ENCODE measurements at regions not wholly inside any gene's neighbourhood (a gene's known extent, or its start where the extent isn't known, plus 50 kb on each side); places are given as distances from the start of the nearest gene placed in this dataset.

- Mint-ChIP-seq H3K36me3 (ENCODE audit: low read depth) (no peaks in the 10 kb centered on the region), H3K9me3 (ENCODE audit: low read depth) (no peaks in the 10 kb centered on the region), H3K27me3 (ENCODE audit: low read depth) (no peaks in the 10 kb centered on the region), H3K4me3 (ENCODE audit: unreplicated experiment) (no peak overlapping the region), H3K27ac (ENCODE audit: unreplicated experiment) (no peak overlapping the region), H3K4me1 (ENCODE audit: low read depth) (no peaks in the 10 kb centered on the region)
- no peak for DNase-seq (ENCODE audit: low spot score)
- TF ChIP-seq CTCF (IDR thresholded peaks at IDR 0.05), result no peak
Measured at GRCh38 chr13:48902368-48902767, 73.3 kb upstream of the FNDC3A start.

GRCh38 chr13:48904668-48905290, 70.9 kb upstream of the FNDC3A start:
- no peak overlapping the region for H3K27ac Mint-ChIP-seq (ENCODE audit: unreplicated experiment)
- no peak for DNase-seq (ENCODE audit: low spot score)
- H3K4me1 Mint-ChIP-seq (ENCODE audit: low read depth), result peaks cover 11% of the 10 kb centered on the region
- H3K9me3 Mint-ChIP-seq (ENCODE audit: low read depth), result no peaks in the 10 kb centered on the region
- no peak overlapping the region for H3K4me3 Mint-ChIP-seq (ENCODE audit: unreplicated experiment)
- no peaks in the 10 kb centered on the region for H3K36me3 Mint-ChIP-seq (ENCODE audit: low read depth)
- no peaks in the 10 kb centered on the region for H3K27me3 Mint-ChIP-seq (ENCODE audit: low read depth)
- no peak for TF ChIP-seq CTCF (IDR thresholded peaks at IDR 0.05)

GRCh38 chr13:48906200-48906599, 69.5 kb upstream of the FNDC3A start:
- TF ChIP-seq CTCF (IDR thresholded peaks at IDR 0.05), result no peak
- no peaks in the 10 kb centered on the region for H3K27me3 Mint-ChIP-seq (ENCODE audit: low read depth)
- no peaks in the 10 kb centered on the region for H3K9me3 Mint-ChIP-seq (ENCODE audit: low read depth)
- H3K4me1 Mint-ChIP-seq (ENCODE audit: low read depth), result peaks cover 11% of the 10 kb centered on the region
- no peak for DNase-seq (ENCODE audit: low spot score)
- H3K36me3 Mint-ChIP-seq (ENCODE audit: low read depth), result no peaks in the 10 kb centered on the region
- H3K4me3 Mint-ChIP-seq (ENCODE audit: unreplicated experiment), result no peak overlapping the region
- H3K27ac Mint-ChIP-seq (ENCODE audit: unreplicated experiment), result no peak overlapping the region

GRCh38 chr13:48908381-48909055, 67.2 kb upstream of the FNDC3A start:
- H3K27me3 Mint-ChIP-seq (ENCODE audit: low read depth), result no peaks in the 10 kb centered on the region
- no peaks in the 10 kb centered on the region for H3K9me3 Mint-ChIP-seq (ENCODE audit: low read depth)
- H3K4me3 Mint-ChIP-seq (ENCODE audit: unreplicated experiment), result no peak overlapping the region
- peaks cover 11% of the 10 kb centered on the region for H3K4me1 Mint-ChIP-seq (ENCODE audit: low read depth)
- no peak for TF ChIP-seq CTCF (IDR thresholded peaks at IDR 0.05)
- no peak for DNase-seq (ENCODE audit: low spot score)
- no peaks in the 10 kb centered on the region for H3K36me3 Mint-ChIP-seq (ENCODE audit: low read depth)
- H3K27ac Mint-ChIP-seq (ENCODE audit: unreplicated experiment), result no peak overlapping the region

GRCh38 chr13:48909056-48909389, 66.7 kb upstream of the FNDC3A start:
- no peaks in the 10 kb centered on the region for H3K36me3 Mint-ChIP-seq (ENCODE audit: low read depth)
- no peak overlapping the region for H3K4me3 Mint-ChIP-seq (ENCODE audit: unreplicated experiment)

More at GRCh38 chr13:48909056-48909389, 66.7 kb upstream of the FNDC3A start:
- peaks cover 11% of the 10 kb centered on the region for H3K4me1 Mint-ChIP-seq (ENCODE audit: low read depth)
- H3K27me3 Mint-ChIP-seq (ENCODE audit: low read depth), result no peaks in the 10 kb centered on the region
- no peak overlapping the region for H3K27ac Mint-ChIP-seq (ENCODE audit: unreplicated experiment)
- H3K9me3 Mint-ChIP-seq (ENCODE audit: low read depth), result no peaks in the 10 kb centered on the region
- no peak for DNase-seq (ENCODE audit: low spot score)
- TF ChIP-seq CTCF (IDR thresholded peaks at IDR 0.05), result no peak

All from chondrocyte (in vitro differentiated cells).